Panc1 (cell line): ENCODE measurements at regions not wholly inside any gene's neighbourhood (a gene's known extent, or its start where the extent isn't known, plus 50 kb on each side); places are given as distances from the start of the nearest gene placed in this dataset.

Experiments
- CTCF ChIP-seq: fragments of 450-650 bp; IDR thresholded peaks from 2 replicates; pipeline ENCODE4 v1.5.1; 2017; ENCODE audit warnings: mild to moderate bottlenecking
- POLR2AphosphoS5 ChIP-seq: IDR thresholded peaks from 2 replicates; pipeline ENCODE4 v1.6.1; 2012; ENCODE audit warnings: mild to moderate bottlenecking, low read depth, low read length, moderate library complexity
- SIN3A ChIP-seq: IDR thresholded peaks from 2 replicates; pipeline ENCODE4 v1.6.1; 2012; ENCODE audit warnings: low read depth, mild to moderate bottlenecking, low read length, moderate library complexity, borderline replicate concordance; ENCODE audit not compliant: insufficient read depth

GRCh38 chr2:219957820-219958219, 330.4 kb downstream of the SLC4A3 start:
- TF ChIP-seq CTCF (no peak), POLR2AphosphoS5 (no peak), SIN3A (no peak)
